ENCODE measurements at regions not wholly inside any gene's neighbourhood (a gene's known extent, or its start where the extent isn't known, plus 50 kb on each side); places are given as distances from the start of the nearest gene placed in this dataset.

DNA sequence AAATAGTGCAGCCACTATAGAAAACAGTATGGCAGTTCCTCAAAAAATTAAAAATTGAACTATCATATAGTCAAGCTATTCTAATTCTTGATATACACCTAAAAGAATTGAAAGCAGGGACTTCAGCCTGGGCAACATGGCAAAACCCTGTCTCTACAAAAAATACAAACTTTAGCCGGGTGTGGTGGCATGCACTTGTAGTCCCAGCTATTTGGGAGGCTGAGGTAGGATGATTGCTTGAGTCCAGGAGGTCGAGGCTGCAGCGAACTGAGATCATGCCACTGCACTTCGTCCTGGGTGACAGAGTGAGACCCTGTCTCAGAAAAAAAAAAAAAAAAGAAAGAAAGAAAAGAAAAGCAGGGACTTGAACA is 64.0 kb upstream of the FOXN2 start:
- 89% methylated on average over 4 of the region's 4 CpGs for WGBS
- H3K4me1 ChIP-seq (replicated peaks), result peaks cover 4% of the 10 kb centered on the region
- intact Hi-C loops (cut with DNase I), result no loop called here
- H3K4me3 ChIP-seq, result no peak overlapping the region
- DNase-seq (ENCODE audit: low spot score), result no peak
- H3K9me3 ChIP-seq, result no peaks in the 10 kb centered on the region
- TF ChIP-seq POLR2AphosphoS5 (IDR thresholded peaks at IDR 0.05), result no peak
- TF ChIP-seq, protein P1, sequence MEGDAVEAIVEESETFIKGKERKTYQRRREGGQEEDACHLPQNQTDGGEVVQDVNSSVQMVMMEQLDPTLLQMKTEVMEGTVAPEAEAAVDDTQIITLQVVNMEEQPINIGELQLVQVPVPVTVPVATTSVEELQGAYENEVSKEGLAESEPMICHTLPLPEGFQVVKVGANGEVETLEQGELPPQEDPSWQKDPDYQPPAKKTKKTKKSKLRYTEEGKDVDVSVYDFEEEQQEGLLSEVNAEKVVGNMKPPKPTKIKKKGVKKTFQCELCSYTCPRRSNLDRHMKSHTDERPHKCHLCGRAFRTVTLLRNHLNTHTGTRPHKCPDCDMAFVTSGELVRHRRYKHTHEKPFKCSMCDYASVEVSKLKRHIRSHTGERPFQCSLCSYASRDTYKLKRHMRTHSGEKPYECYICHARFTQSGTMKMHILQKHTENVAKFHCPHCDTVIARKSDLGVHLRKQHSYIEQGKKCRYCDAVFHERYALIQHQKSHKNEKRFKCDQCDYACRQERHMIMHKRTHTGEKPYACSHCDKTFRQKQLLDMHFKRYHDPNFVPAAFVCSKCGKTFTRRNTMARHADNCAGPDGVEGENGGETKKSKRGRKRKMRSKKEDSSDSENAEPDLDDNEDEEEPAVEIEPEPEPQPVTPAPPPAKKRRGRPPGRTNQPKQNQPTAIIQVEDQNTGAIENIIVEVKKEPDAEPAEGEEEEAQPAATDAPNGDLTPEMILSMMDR (IDR thresholded peaks at IDR 0.05), result no peak
- TF ChIP-seq POLR2A (IDR thresholded peaks at IDR 0.05), result no peak
- H3K27me3 ChIP-seq (replicated peaks; ENCODE audit: insufficient read depth), result no peaks in the 10 kb centered on the region
- H3K27ac ChIP-seq, result no peak overlapping the region
- no peaks in the 10 kb centered on the region for H3K36me3 ChIP-seq

- Histone ChIP-seq H3K4me1 (replicated peaks) (peaks cover 4% of the 10 kb centered on the region), H3K4me3 (no peak overlapping the region), H3K9me3 (no peaks in the 10 kb centered on the region), H3K36me3 (no peaks in the 10 kb centered on the region), H3K27me3 (replicated peaks; ENCODE audit: insufficient read depth) (no peaks in the 10 kb centered on the region), H3K27ac (no peak overlapping the region)
- 78% methylated on average over 3 of the region's 3 CpGs for WGBS
- DNase-seq (ENCODE audit: low spot score), result no peak
- TF ChIP-seq POLR2A (IDR thresholded peaks at IDR 0.05), result no peak
- intact Hi-C loops (cut with DNase I), result no loop called here
Measured at GRCh38 chr2:48250943-48251342, 63.5 kb upstream of the FOXN2 start.

- 69% methylated on average over 3 of the region's 3 CpGs for WGBS
Measured at GRCh38 chr2:48251437-48252148, 62.9 kb upstream of the FOXN2 start.

GRCh38 chr2:48253301-48253700 is 61.2 kb upstream of the FOXN2 start:
- WGBS, result 86% methylated on average over 1 of the region's 1 CpG
- TF ChIP-seq, protein P1 (IDR thresholded peaks at IDR 0.05), result no peak
- TF ChIP-seq POLR2AphosphoS5 (IDR thresholded peaks at IDR 0.05) (no peak), POLR2A (IDR thresholded peaks at IDR 0.05) (no peak)
- no peak overlapping the region for H3K27ac ChIP-seq
- intact Hi-C loops (cut with DNase I), result no loop called here
- H3K36me3 ChIP-seq, result no peaks in the 10 kb centered on the region
- DNase-seq (ENCODE audit: low spot score), result no peak
- no peak overlapping the region for H3K4me3 ChIP-seq
- H3K27me3 ChIP-seq (replicated peaks; ENCODE audit: insufficient read depth), result no peaks in the 10 kb centered on the region
- no peaks in the 10 kb centered on the region for H3K9me3 ChIP-seq
- peaks cover 4% of the 10 kb centered on the region for H3K4me1 ChIP-seq (replicated peaks)

More at GRCh38 chr2:48251437-48252148, 62.9 kb upstream of the FOXN2 start:
- TF ChIP-seq POLR2AphosphoS5 (IDR thresholded peaks at IDR 0.05) (no peak), POLR2A (IDR thresholded peaks at IDR 0.05) (no peak)
- TF ChIP-seq, protein P1 (IDR thresholded peaks at IDR 0.05), result no peak
- H3K4me3 ChIP-seq, result no peak overlapping the region
- H3K9me3 ChIP-seq, result no peaks in the 10 kb centered on the region
- H3K27me3 ChIP-seq (replicated peaks; ENCODE audit: insufficient read depth), result no peaks in the 10 kb centered on the region
- no peaks in the 10 kb centered on the region for H3K36me3 ChIP-seq
- H3K4me1 ChIP-seq (replicated peaks), result peaks cover 4% of the 10 kb centered on the region
- no peak overlapping the region for H3K27ac ChIP-seq
- DNase-seq (ENCODE audit: low spot score), result no peak
- intact Hi-C loops (cut with DNase I), result no loop called here

DNA sequence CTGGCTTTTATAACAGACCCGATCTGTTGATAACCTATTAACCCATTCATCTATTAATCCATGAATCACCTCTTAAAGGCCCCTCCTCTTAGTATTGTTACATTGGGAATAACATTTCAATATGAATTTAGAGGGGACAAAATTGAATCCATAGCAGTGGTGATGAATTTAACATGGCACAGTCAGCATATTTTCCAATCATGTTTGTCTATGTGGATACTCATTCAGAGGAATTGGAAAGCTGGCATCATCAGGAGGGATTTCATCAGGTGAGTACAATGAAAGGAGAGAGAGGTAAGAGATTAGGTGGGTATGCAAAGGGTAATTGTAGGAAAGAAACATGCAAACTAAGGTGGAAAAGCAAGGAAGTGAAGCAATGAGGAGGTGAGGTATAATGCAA is 59.6 kb upstream of the FOXN2 start:
- no peaks in the 10 kb centered on the region for H3K4me1 ChIP-seq (replicated peaks)
- no peaks in the 10 kb centered on the region for H3K9me3 ChIP-seq
- no peaks in the 10 kb centered on the region for H3K36me3 ChIP-seq
- 66% methylated on average over 1 of the region's 1 CpG for WGBS
- H3K27me3 ChIP-seq (replicated peaks; ENCODE audit: insufficient read depth), result no peaks in the 10 kb centered on the region
- H3K27ac ChIP-seq, result no peak overlapping the region
- no peak for DNase-seq (ENCODE audit: low spot score)
- TF ChIP-seq POLR2A (IDR thresholded peaks at IDR 0.05), result no peak
- TF ChIP-seq, protein P1 (IDR thresholded peaks at IDR 0.05), result no peak
- TF ChIP-seq POLR2AphosphoS5 (IDR thresholded peaks at IDR 0.05), result no peak
- intact Hi-C loops (cut with DNase I), result no loop called here
- no peak overlapping the region for H3K4me3 ChIP-seq

Measured in prostate gland (tissue), 2 donors.